Endothelial cell of umbilical vein (primary cell): ENCODE measurements at regions not wholly inside any gene's neighbourhood (a gene's known extent, or its start where the extent isn't known, plus 50 kb on each side); places are given as distances from the start of the nearest gene placed in this dataset.

ENCODE experiments used
- BruUV-seq: library from RNA; stranded (reverse); fragments of 400-500 nt; replicated peaks from 2 replicates; lab custom pipeline; 2021; lab: Mats Ljungman, UMichigan
- CTCF ChIA-PET: fragments of 300-600, 350-600 bp; sonication (Branson Sonifier 250); formaldehyde crosslinking; loops from one replicate; lab custom pipeline; 2021; ENCODE audit warnings: antibody characterized with exemption, inconsistent platforms; lab: Charles Lee
- POLR2A ChIA-PET: fragments of 300-600, 350-600 bp; sonication (Branson Sonifier 250); formaldehyde crosslinking; loops from one replicate; lab custom pipeline; 2021; ENCODE audit warnings: antibody characterized with exemption, inconsistent platforms; lab: Charles Lee
- DNase-seq: peaks from one replicate; pipeline ENCODE4 v3.0.0-alpha.2; 2011; ENCODE audit warnings: low read depth, low spot score
- FAIRE-seq: peaks from 2 replicates; lab custom pipeline; 2011; peaks lifted over from hg19 to GRCh38; lab: Jason Lieb, UNC
- H2AFZ ChIP-seq: 2 replicates; pipeline ENCODE4 v1.6.0; 2012; ENCODE audit warnings: low read depth, low read length, control low read depth, inconsistent platforms
- H3K27ac ChIP-seq: 2 replicates; pipeline ENCODE4 v1.5.1; 2011; ENCODE audit warnings: low read depth, mild to moderate bottlenecking, control low read depth, low read length, moderate library complexity; ENCODE audit not compliant: insufficient read depth
- H3K27me3 ChIP-seq, 2 experiments: 2 replicates each; pipeline versions ENCODE4 v1.6.0 to v1.6.1; 2011; ENCODE audit warnings: low read length in 2 of 2, mixed read lengths in 1 of 2; ENCODE audit not compliant: control insufficient read depth in 2 of 2, insufficient read depth in 2 of 2
- H3K36me3 ChIP-seq, 2 experiments: 2 replicates in 1 of 2; 3 replicates in 1 of 2; pipeline ENCODE4 v1.5.1; 2011; ENCODE audit warnings: low read length in 2 of 2, mild to moderate bottlenecking in 1 of 2, moderate library complexity in 1 of 2; ENCODE audit not compliant: control insufficient read depth in 2 of 2, insufficient read depth in 2 of 2; ENCODE audit errors: extremely low read depth in 1 of 2
- H3K4me1 ChIP-seq: 3 replicates; pipeline ENCODE4 v1.5.1; 2011; ENCODE audit warnings: mild to moderate bottlenecking, low read length; ENCODE audit not compliant: control insufficient read depth, insufficient read depth; ENCODE audit errors: extremely low read depth
- H3K4me2 ChIP-seq: 2 replicates; pipeline ENCODE4 v1.6.1; 2011; ENCODE audit warnings: low read length, control low read depth, mixed read lengths; ENCODE audit not compliant: insufficient read depth
- H3K4me3 ChIP-seq, 3 experiments: fragments of 200-600 bp in 1 of 3; sonication (generic), shearing (Covaris generic) in 1 of 3; replicated peaks in 1 of 3; 2 replicates each; pipeline ENCODE4 v1.5.1; 2011 to 2016; ENCODE audit warnings: control low read depth in 3 of 3, low read length in 3 of 3, mild to moderate bottlenecking in 2 of 3, inconsistent platforms in 1 of 3, low read depth in 1 of 3, moderate library complexity in 1 of 3; ENCODE audit not compliant: insufficient read depth in 1 of 3
- H3K79me2 ChIP-seq: 2 replicates; pipeline ENCODE4 v1.6.0; 2012; ENCODE audit warnings: low read length, inconsistent platforms; ENCODE audit not compliant: control insufficient read depth, insufficient read depth
- H3K9ac ChIP-seq: replicated peaks from 2 replicates; pipeline ENCODE3; 2011; ENCODE audit warnings: low read length, control low read depth; ENCODE audit not compliant: insufficient read depth; ENCODE audit errors: extremely low read depth
- H3K9me1 ChIP-seq: replicated peaks from 3 replicates; pipeline ENCODE4 v1.6.0; 2011; ENCODE audit warnings: mild to moderate bottlenecking, low read length; ENCODE audit not compliant: control insufficient read depth, insufficient read depth; ENCODE audit errors: extremely low read depth
- H3K9me3 ChIP-seq: replicated peaks from 2 replicates; pipeline ENCODE4 v1.5.1; 2012; ENCODE audit warnings: low read length, inconsistent platforms; ENCODE audit not compliant: control insufficient read depth, insufficient read depth
- H4K20me1 ChIP-seq: replicated peaks from 2 replicates; pipeline ENCODE3; 2011; ENCODE audit warnings: mild to moderate bottlenecking, low read length; ENCODE audit not compliant: control insufficient read depth, insufficient read depth; ENCODE audit errors: extremely low read depth
- CTCF ChIP-seq, 2 donors: IDR thresholded peaks; 1 replicate in 1 of 2; 2 replicates in 1 of 2; pipeline ENCODE4 v1.5.1; 2011; ENCODE audit warnings: low read length in 2 of 2, mild to moderate bottlenecking in 2 of 2, moderate library complexity in 2 of 2, control low read depth in 1 of 2, inconsistent platforms in 1 of 2, low read depth in 1 of 2; ENCODE audit not compliant: insufficient read depth in 1 of 2; ENCODE audit errors: extremely low read depth in 1 of 2
- EZH2 ChIP-seq: IDR thresholded peaks from 2 replicates; pipeline ENCODE4 v1.6.1; 2012; ENCODE audit warnings: borderline replicate concordance, low read depth, mild to moderate bottlenecking, moderate library complexity, low read length, inconsistent platforms; ENCODE audit not compliant: severe bottlenecking
- FOS ChIP-seq: IDR thresholded peaks from 2 replicates; pipeline ENCODE4 v1.6.1; 2011; ENCODE audit warnings: mild to moderate bottlenecking, low read length, moderate library complexity, borderline replicate concordance; ENCODE audit not compliant: insufficient read depth
- GATA2 ChIP-seq: IDR thresholded peaks from 2 replicates; pipeline ENCODE4 v1.7.0; 2011; ENCODE audit warnings: low read depth, mild to moderate bottlenecking, moderate library complexity, mixed read lengths, low read length; ENCODE audit not compliant: insufficient read length, insufficient read depth
- JUN ChIP-seq: IDR thresholded peaks from 2 replicates; pipeline ENCODE4 v1.6.1; 2011; ENCODE audit warnings: borderline replicate concordance, low read depth; ENCODE audit not compliant: insufficient read length, insufficient read depth
- MAX ChIP-seq: IDR thresholded peaks from 2 replicates; pipeline ENCODE4 v1.6.1; 2011; ENCODE audit not compliant: insufficient read depth, insufficient read length
- MYC ChIP-seq: IDR thresholded peaks from one replicate; pipeline ENCODE4 v1.6.1; 2011; ENCODE audit warnings: mild to moderate bottlenecking, low read depth, low read length
- POLR2A ChIP-seq: IDR thresholded peaks from 2 replicates; pipeline ENCODE4 v1.6.1; 2012; ENCODE audit warnings: low read depth, mild to moderate bottlenecking, control low read depth, low read length
- POLR2AphosphoS5 ChIP-seq: IDR thresholded peaks from 2 replicates; pipeline ENCODE4 v1.6.1; 2012; ENCODE audit warnings: low read depth, mild to moderate bottlenecking, control low read depth, low read length, moderate library complexity; ENCODE audit not compliant: insufficient read depth
- dilution Hi-C: fragments of 300-500 bp; cut with MboI; formaldehyde crosslinking; loops from one replicate; pipeline ENCODE4 v1.15.0; 2019; ENCODE audit warnings: low sequenced_read_pairs; ENCODE audit not compliant: extremely low pct_ligation_motif_present
- intact Hi-C: fragments of 100-400 bp; cut with micrococcal nuclease; formaldehyde crosslinking; loops from one replicate; pipeline ENCODE4 v1.10.0; 2022

- H3K9me3 ChIP-seq: no peaks in the 10 kb centered on the region
- POLR2A ChIA-PET: no interaction called here
- no TSS peak for BruUV-seq
Observed at GRCh38 chr16:47877166-47877565, 278.6 kb downstream of the ABCC12 start.

More at GRCh38 chr16:47877166-47877565, 278.6 kb downstream of the ABCC12 start:
- Histone ChIP-seq H3K9ac (no peak overlapping the region), H3K79me2 (no peaks in the 10 kb centered on the region), H3K27ac (no peak overlapping the region), H3K36me3 (no peaks in the 10 kb centered on the region), H3K27me3 (no peaks in the 10 kb centered on the region), H3K4me3 (no peak overlapping the region), H3K4me1 (no peaks in the 10 kb centered on the region), H3K4me2 (no peak overlapping the region), H2AFZ (no peak overlapping the region), H4K20me1 (no peaks in the 10 kb centered on the region), H3K9me1 (no peaks in the 10 kb centered on the region)
- no peak for TF ChIP-seq POLR2AphosphoS5
- no peak for TF ChIP-seq FOS
- no peak for TF ChIP-seq CTCF (IDR thresholded peaks at IDR 0.05; ENCODE audit: extremely low read depth in 1 of 2, insufficient read depth in 1 of 2, low read depth in 1 of 2, low read length in 2 of 2)
- no peak for TF ChIP-seq POLR2A
- no peak for TF ChIP-seq EZH2
- TF ChIP-seq MAX: no peak
- no peak for TF ChIP-seq JUN
- no peak for TF ChIP-seq MYC
- TF ChIP-seq GATA2: no peak
- dilution Hi-C loops: no loop called here
- DNase-seq (no peak), FAIRE-seq (no peak)
- intact Hi-C loops: no loop called here
- CTCF ChIA-PET: no interaction called here
